ENCODE measurements at regions not wholly inside any gene's neighbourhood (a gene's known extent, or its start where the extent isn't known, plus 50 kb on each side); places are given as distances from the start of the nearest gene placed in this dataset.

DNA sequence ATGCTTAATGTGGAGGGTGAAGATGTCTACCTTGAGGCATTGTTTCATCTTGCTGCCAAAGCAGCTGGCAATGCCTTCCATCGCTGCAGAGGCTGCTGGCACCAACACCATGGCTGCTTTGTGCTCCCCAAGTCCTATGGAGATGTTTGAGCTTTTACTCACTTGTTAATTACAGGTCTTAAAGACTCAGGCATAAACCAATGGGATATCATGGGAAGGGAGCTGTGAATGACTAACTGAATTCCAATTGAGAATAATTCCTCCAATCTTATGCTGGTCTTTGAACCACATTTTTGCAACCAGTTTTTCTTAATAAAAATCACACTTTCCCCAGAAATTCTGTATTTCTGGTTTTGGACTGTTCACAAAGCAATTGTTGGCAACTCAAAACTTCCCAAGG lies 762.0 kb downstream of the GBE1 start:
- TF ChIP-seq, protein P1, sequence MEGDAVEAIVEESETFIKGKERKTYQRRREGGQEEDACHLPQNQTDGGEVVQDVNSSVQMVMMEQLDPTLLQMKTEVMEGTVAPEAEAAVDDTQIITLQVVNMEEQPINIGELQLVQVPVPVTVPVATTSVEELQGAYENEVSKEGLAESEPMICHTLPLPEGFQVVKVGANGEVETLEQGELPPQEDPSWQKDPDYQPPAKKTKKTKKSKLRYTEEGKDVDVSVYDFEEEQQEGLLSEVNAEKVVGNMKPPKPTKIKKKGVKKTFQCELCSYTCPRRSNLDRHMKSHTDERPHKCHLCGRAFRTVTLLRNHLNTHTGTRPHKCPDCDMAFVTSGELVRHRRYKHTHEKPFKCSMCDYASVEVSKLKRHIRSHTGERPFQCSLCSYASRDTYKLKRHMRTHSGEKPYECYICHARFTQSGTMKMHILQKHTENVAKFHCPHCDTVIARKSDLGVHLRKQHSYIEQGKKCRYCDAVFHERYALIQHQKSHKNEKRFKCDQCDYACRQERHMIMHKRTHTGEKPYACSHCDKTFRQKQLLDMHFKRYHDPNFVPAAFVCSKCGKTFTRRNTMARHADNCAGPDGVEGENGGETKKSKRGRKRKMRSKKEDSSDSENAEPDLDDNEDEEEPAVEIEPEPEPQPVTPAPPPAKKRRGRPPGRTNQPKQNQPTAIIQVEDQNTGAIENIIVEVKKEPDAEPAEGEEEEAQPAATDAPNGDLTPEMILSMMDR (IDR thresholded peaks at IDR 0.05), result no peak
- TF ChIP-seq JUNB (IDR thresholded peaks at IDR 0.05), result no peak
- TF ChIP-seq, protein P2, sequence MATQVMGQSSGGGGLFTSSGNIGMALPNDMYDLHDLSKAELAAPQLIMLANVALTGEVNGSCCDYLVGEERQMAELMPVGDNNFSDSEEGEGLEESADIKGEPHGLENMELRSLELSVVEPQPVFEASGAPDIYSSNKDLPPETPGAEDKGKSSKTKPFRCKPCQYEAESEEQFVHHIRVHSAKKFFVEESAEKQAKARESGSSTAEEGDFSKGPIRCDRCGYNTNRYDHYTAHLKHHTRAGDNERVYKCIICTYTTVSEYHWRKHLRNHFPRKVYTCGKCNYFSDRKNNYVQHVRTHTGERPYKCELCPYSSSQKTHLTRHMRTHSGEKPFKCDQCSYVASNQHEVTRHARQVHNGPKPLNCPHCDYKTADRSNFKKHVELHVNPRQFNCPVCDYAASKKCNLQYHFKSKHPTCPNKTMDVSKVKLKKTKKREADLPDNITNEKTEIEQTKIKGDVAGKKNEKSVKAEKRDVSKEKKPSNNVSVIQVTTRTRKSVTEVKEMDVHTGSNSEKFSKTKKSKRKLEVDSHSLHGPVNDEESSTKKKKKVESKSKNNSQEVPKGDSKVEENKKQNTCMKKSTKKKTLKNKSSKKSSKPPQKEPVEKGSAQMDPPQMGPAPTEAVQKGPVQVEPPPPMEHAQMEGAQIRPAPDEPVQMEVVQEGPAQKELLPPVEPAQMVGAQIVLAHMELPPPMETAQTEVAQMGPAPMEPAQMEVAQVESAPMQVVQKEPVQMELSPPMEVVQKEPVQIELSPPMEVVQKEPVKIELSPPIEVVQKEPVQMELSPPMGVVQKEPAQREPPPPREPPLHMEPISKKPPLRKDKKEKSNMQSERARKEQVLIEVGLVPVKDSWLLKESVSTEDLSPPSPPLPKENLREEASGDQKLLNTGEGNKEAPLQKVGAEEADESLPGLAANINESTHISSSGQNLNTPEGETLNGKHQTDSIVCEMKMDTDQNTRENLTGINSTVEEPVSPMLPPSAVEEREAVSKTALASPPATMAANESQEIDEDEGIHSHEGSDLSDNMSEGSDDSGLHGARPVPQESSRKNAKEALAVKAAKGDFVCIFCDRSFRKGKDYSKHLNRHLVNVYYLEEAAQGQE (IDR thresholded peaks at IDR 0.05), result no peak
- TF ChIP-seq RCOR1 (IDR thresholded peaks at IDR 0.05; ENCODE audit: low read depth, low read length), result no peak
- TF ChIP-seq GATA3 (IDR thresholded peaks at IDR 0.05; ENCODE audit: borderline replicate concordance), result no peak
- TF ChIP-seq POLR2A (IDR thresholded peaks at IDR 0.05; ENCODE audit: low read length), result no peak
- TF ChIP-seq HDAC2 (IDR thresholded peaks at IDR 0.05), result no peak
- TF ChIP-seq, protein P3, sequence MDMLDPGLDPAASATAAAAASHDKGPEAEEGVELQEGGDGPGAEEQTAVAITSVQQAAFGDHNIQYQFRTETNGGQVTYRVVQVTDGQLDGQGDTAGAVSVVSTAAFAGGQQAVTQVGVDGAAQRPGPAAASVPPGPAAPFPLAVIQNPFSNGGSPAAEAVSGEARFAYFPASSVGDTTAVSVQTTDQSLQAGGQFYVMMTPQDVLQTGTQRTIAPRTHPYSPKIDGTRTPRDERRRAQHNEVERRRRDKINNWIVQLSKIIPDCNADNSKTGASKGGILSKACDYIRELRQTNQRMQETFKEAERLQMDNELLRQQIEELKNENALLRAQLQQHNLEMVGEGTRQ (IDR thresholded peaks at IDR 0.05), result no peak
- TF ChIP-seq HOXA7 (CRISPR knock-in tag; IDR thresholded peaks at IDR 0.05), result no peak
- TF ChIP-seq MAFK (IDR thresholded peaks at IDR 0.05; ENCODE audit: partially characterized antibody), result no peak
- TF ChIP-seq RFX5 (IDR thresholded peaks at IDR 0.05), result no peak

Measured in A549 (cell line).